IgD-negative memory B cell (primary cell): ENCODE measurements at regions not wholly inside any gene's neighbourhood (a gene's known extent, or its start where the extent isn't known, plus 50 kb on each side); places are given as distances from the start of the nearest gene placed in this dataset.

Experiments
- H3K27ac Mint-ChIP-seq, 3 donors: one replicate each; pipeline ENCODE4 v1.8.0; 2020 to 2022; ENCODE audit warnings: mild to moderate bottlenecking in 3 of 3, mixed read lengths in 3 of 3, moderate library complexity in 1 of 3
- H3K27me3 Mint-ChIP-seq: one replicate; pipeline ENCODE4 v1.8.0; 2021; ENCODE audit warnings: mixed read lengths
- H3K36me3 Mint-ChIP-seq: one replicate; pipeline ENCODE4 v1.8.0; 2020; ENCODE audit warnings: mild to moderate bottlenecking, mixed read lengths
- H3K4me1 Mint-ChIP-seq, 3 donors: one replicate each; pipeline ENCODE4 v1.8.0; 2020 to 2022; ENCODE audit warnings: mixed read lengths in 3 of 3, mild to moderate bottlenecking in 1 of 3
- H3K4me3 Mint-ChIP-seq, 4 donors: one replicate each; pipeline ENCODE4 v1.8.0; 2020 to 2022; ENCODE audit warnings: mild to moderate bottlenecking in 4 of 4, mixed read lengths in 4 of 4, moderate library complexity in 3 of 4
- H3K9me3 Mint-ChIP-seq, 3 donors: one replicate each; pipeline ENCODE4 v1.8.0; 2020 to 2021; ENCODE audit warnings: mixed read lengths in 3 of 3, mild to moderate bottlenecking in 1 of 3

- Mint-ChIP-seq H3K36me3 (no peaks in the 10 kb centered on the region), H3K4me3 (no peak overlapping the region), H3K27me3 (peaks cover 2% of the 10 kb centered on the region), H3K27ac (no peak overlapping the region), H3K4me1 (peaks cover 0 to 8% (median 5%) of the 10 kb centered on the region in 3 donors), H3K9me3 (no peaks in the 10 kb centered on the region)
Observed at GRCh38 chr2:37874470-37874869, 50.6 kb upstream of the RMDN2 start.
